K562 (cell line): ENCODE measurements at regions not wholly inside any gene's neighbourhood (a gene's known extent, or its start where the extent isn't known, plus 50 kb on each side); places are given as distances from the start of the nearest gene placed in this dataset.

Experiments used
- ATAC-seq: fragments of 200-7000 bp; cut with Tn5 transposase; 3 replicates; pipeline ENCODE4 v1.9.1; 2020; ENCODE audit warnings: moderate library complexity
- BruUV-seq: library from RNA; stranded (reverse); fragments of 400-500 nt; replicated peaks from 2 replicates; lab custom pipeline; 2021; lab: Mats Ljungman, UMichigan
- CTCF ChIA-PET: fragments of 300-600 bp; formaldehyde crosslinking; extraction: SDS; loops from one replicate; lab custom pipeline; 2021; ENCODE audit warnings: low intra/inter-chr PET ratio; lab: Yijun Ruan, JAX
- POLR2A ChIA-PET: fragments of 300-600, 350-650 bp; sonication (Branson Sonifier 250); formaldehyde crosslinking; extraction: SDS; loops from one replicate; lab custom pipeline; 2021; ENCODE audit warnings: antibody characterized with exemption, inconsistent platforms; lab: Yijun Ruan, JAX
- DNase-seq, 4 experiments: peaks; one replicate each; pipeline versions ENCODE4 v3.0.0 to v3.0.0-alpha.2; 2011 to 2018; ENCODE audit warnings: low spot score in 3 of 4, mixed read lengths in 3 of 4; ENCODE audit errors: extremely low read depth in 1 of 4
- FAIRE-seq: peaks from 2 replicates; lab custom pipeline; 2011; peaks lifted over from hg19 to GRCh38; lab: Jason Lieb, UNC
- H2AFZ ChIP-seq: 2 replicates; pipeline ENCODE4 v1.6.0; 2011; ENCODE audit warnings: low read depth, low read length, control low read depth, inconsistent platforms
- H3K27ac ChIP-seq: fragments of 200-600 bp; 3 replicates; pipeline ENCODE4 v1.8.0; 2011; ENCODE audit warnings: low read depth, mild to moderate bottlenecking, control low read depth, inconsistent platforms, low read length, moderate library complexity, mixed read lengths; ENCODE audit errors: extremely low read depth
- H3K27me3 ChIP-seq, 2 experiments: fragments of 300-600 bp in 1 of 2; 2 replicates in 1 of 2; 3 replicates in 1 of 2; pipeline versions ENCODE4 v1.6.0 to v1.8.0; 2011; ENCODE audit warnings: inconsistent platforms in 2 of 2, low read length in 2 of 2, mild to moderate bottlenecking in 1 of 2, mixed read lengths in 1 of 2, moderate library complexity in 1 of 2; ENCODE audit not compliant: control insufficient read depth in 2 of 2, insufficient read depth in 2 of 2
- H3K36me3 ChIP-seq: fragments of 300-600 bp; 3 replicates; pipeline ENCODE4 v1.8.0; 2011; ENCODE audit warnings: mild to moderate bottlenecking, low read length, inconsistent platforms; ENCODE audit not compliant: control insufficient read depth, insufficient read depth
- H3K4me1 ChIP-seq, 2 experiments: fragments of 200-600 bp in 1 of 2; replicated peaks in 1 of 2; 2 replicates in 1 of 2; 3 replicates in 1 of 2; pipeline versions ENCODE4 v1.5.1 to v1.8.0; 2011; ENCODE audit warnings: inconsistent platforms in 2 of 2, low read length in 2 of 2, mild to moderate bottlenecking in 1 of 2, mixed read lengths in 1 of 2, moderate library complexity in 1 of 2; ENCODE audit not compliant: control insufficient read depth in 2 of 2, insufficient read depth in 2 of 2
- H3K4me2 ChIP-seq: 2 replicates; pipeline ENCODE4 v1.6.1; 2011; ENCODE audit warnings: low read length, control low read depth, inconsistent platforms, mixed read lengths; ENCODE audit not compliant: insufficient read depth
- H3K4me3 ChIP-seq: fragments of 200-600 bp; sonication (generic), shearing (Covaris generic); 2 replicates; pipeline ENCODE4 v1.5.1; 2016; ENCODE audit warnings: control low read depth, inconsistent platforms
- H3K79me2 ChIP-seq: fragments of 200-600 bp; 3 replicates; pipeline ENCODE4 v1.8.0; 2011; ENCODE audit warnings: low read length, inconsistent platforms; ENCODE audit not compliant: control insufficient read depth, insufficient read depth
- H3K9ac ChIP-seq, 2 experiments: 2 replicates each; pipeline versions ENCODE4 v1.6.0 to v1.6.1; 2011; ENCODE audit warnings: low read depth in 2 of 2, low read length in 2 of 2, control low read depth in 1 of 2, inconsistent platforms in 1 of 2, mild to moderate bottlenecking in 1 of 2, mixed read lengths in 1 of 2; ENCODE audit not compliant: insufficient read depth in 1 of 2
- H3K9me1 ChIP-seq: one replicate; pipeline ENCODE4 v1.6.0; 2011; ENCODE audit warnings: inconsistent platforms, mild to moderate bottlenecking, low read length, moderate library complexity; ENCODE audit not compliant: control insufficient read depth, insufficient read depth
- H3K9me3 ChIP-seq: replicated peaks from 2 replicates; pipeline ENCODE4 v1.5.1; 2011; ENCODE audit warnings: low read depth, low read length, inconsistent platforms; ENCODE audit not compliant: control insufficient read depth, insufficient read depth
- H4K20me1 ChIP-seq: replicated peaks from 2 replicates; pipeline ENCODE4 v1.6.1; 2011; ENCODE audit warnings: low read length, inconsistent platforms, mixed read lengths; ENCODE audit not compliant: control insufficient read depth, insufficient read depth
- MECOM ChIP-seq: fragments of 250-450 bp; sonication (Bioruptor Pico); IDR thresholded peaks from 2 replicates; pipeline ENCODE4 v1.8.0; 2022; ENCODE audit warnings: inconsistent platforms
- NCOA2 ChIP-seq, 2 experiments: fragments of 450-650 bp; IDR thresholded peaks; 2 replicates each; pipeline ENCODE4 v1.6.1; 2018; ENCODE audit warnings: mild to moderate bottlenecking in 2 of 2, moderate library complexity in 1 of 2; ENCODE audit not compliant: partially characterized antibody in 2 of 2
- POLR2AphosphoS2 ChIP-seq: IDR thresholded peaks from 2 replicates; pipeline ENCODE4 v1.6.1; 2012; ENCODE audit warnings: low read length, improper control_type of control experiment
- SMAD3 ChIP-seq: fragments of 450-650 bp; formaldehyde crosslinking; conservative IDR thresholded peaks from 2 replicates; pipeline ENCODE4 v1.4.0; 2020; ENCODE audit warnings: mild to moderate bottlenecking
- ZNF175 ChIP-seq: fragments of 200-800 bp; sonication (Bioruptor generic); IDR thresholded peaks from 2 replicates; pipeline ENCODE4 v1.6.1; 2016; ENCODE audit warnings: low read depth, mild to moderate bottlenecking, missing genetic modification characterization, missing compliant biosample characterization
- ZNF584 ChIP-seq: fragments of 200-800 bp; sonication (Bioruptor generic); IDR thresholded peaks from 2 replicates; pipeline ENCODE4 v1.6.1; 2016; ENCODE audit warnings: low read depth, mild to moderate bottlenecking, missing genetic modification characterization, missing compliant biosample characterization
- ZNF609 ChIP-seq: sonication (generic); formaldehyde crosslinking; IDR thresholded peaks from 2 replicates; pipeline ENCODE4 v1.8.1; 2023; ENCODE audit warnings: missing genetic modification reagents, mild to moderate bottlenecking, borderline replicate concordance
- WGBS: fragments of 100-300 bp; shearing (Covaris generic); methylation state at CpG from one replicate; pipeline ENCODE4 v1.1.6; 2016; ENCODE audit warnings: low coverage, mixed read lengths; ENCODE audit not compliant: insufficient coverage; ENCODE audit errors: missing lambda C conversion rate; 5-methylcytosine and 5-hydroxymethylcytosine counted together
- in situ Hi-C: fragments of 300-500 bp; cut with MboI; formaldehyde crosslinking; loops from 4 replicates; pipeline ENCODE4 v1.15.0; 2018; ENCODE audit warnings: inconsistent platforms, mixed read lengths
- intact Hi-C: fragments of 100-400 bp; cut with micrococcal nuclease; formaldehyde crosslinking; loops from 2 replicates; pipeline ENCODE4 v1.14.2; 2022
- TF ChIP-seq, protein P1 (sequence below): fragments of 450-650 bp; formaldehyde crosslinking; IDR thresholded peaks from 2 replicates; pipeline ENCODE4 v1.4.0; 2020; ENCODE audit warnings: mild to moderate bottlenecking, mixed read lengths

DNA sequence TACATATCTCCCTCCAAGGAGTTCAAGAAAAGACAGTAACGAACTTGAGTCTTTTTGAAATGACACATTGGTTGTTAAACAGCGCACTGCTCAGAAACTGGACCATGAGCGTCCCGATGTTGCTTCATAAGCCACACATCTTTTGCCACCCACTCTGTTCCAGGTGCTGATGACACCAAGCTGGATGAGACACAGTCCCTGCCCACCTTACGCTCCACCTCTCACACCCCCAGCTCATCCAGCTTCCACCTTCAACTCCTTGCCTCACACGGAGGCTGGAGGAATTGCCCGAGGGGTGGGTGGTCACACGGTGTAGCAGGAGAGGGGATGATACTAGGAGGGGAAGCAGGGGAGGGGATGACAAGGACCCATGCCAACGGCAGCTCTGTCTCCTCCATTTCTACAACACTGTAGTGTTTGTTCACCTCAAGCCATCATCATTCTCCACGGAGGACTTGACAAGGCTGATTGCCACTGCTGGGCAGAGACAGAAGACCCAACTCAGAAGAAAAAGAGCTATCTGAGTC is 148.5 kb upstream of the TNR start:
- H3K36me3 ChIP-seq, result no peaks in the 10 kb centered on the region
- H3K9me3 ChIP-seq, result no peaks in the 10 kb centered on the region
- in situ Hi-C loops, result no loop called here
- CTCF ChIA-PET, result no interaction called here
- H3K79me2 ChIP-seq, result no peaks in the 10 kb centered on the region
- ATAC-seq (no peak), FAIRE-seq (no peak), DNase-seq (no peak)
- no peaks in the 10 kb centered on the region; the same call in 1 of the 2 replicates for H4K20me1 ChIP-seq
- POLR2A ChIA-PET, result interaction anchor here (0.7 kb wide), 1 partner anchor 16 kb away, joined by 3 read pairs; no protein-coding TSS in a partner anchor
- no peak overlapping the region for H3K4me3 ChIP-seq
- peaks cover 15 to 42% of the 10 kb centered on the region in 2 experiments; a peak in 4 of 5 replicates for H3K27me3 ChIP-seq
- H3K4me1 ChIP-seq, result peaks cover 10 to 12% of the 10 kb centered on the region in 2 experiments; a peak in 4 of 5 replicates
- no peak overlapping the region for H2AFZ ChIP-seq
- peak overlapping the region; percentile 4; the same call in 1 of the 2 replicates for H3K4me2 ChIP-seq
- BruUV-seq, result no TSS peak
- H3K9ac ChIP-seq, result no peak overlapping the region
- 7% methylated on average over 10 of the region's 10 CpGs for WGBS
- no peak for TF ChIP-seq NCOA2 (IDR thresholded peaks at IDR 0.05; ENCODE audit: partially characterized antibody in 2 of 2)
- no peak for TF ChIP-seq ZNF175 (CRISPR knock-in tag)
- no peak for TF ChIP-seq MECOM
- no peak for TF ChIP-seq SMAD3 (CRISPR knock-in tag)
- TF ChIP-seq ZNF584 (CRISPR knock-in tag), result no peak
- no peaks in the 10 kb centered on the region for H3K9me1 ChIP-seq
- no peak overlapping the region for H3K27ac ChIP-seq
- intact Hi-C loops, result no loop called here

- H3K4me2 ChIP-seq, result no peak overlapping the region
- intact Hi-C loops (no loop called here), in situ Hi-C loops (no loop called here)
- no peaks in the 10 kb centered on the region for H3K36me3 ChIP-seq
- 0 out of 2 replicates have a peak overlapping the region, but pooled peaks have one; percentile 1 for H2AFZ ChIP-seq
- FAIRE-seq (no peak), DNase-seq (no peak), ATAC-seq (no peak)
- 8% methylated on average over 7 of the region's 7 CpGs for WGBS
- no peak overlapping the region for H3K4me3 ChIP-seq
- no peak overlapping the region for H3K27ac ChIP-seq
- H3K9me3 ChIP-seq, result no peaks in the 10 kb centered on the region
- H3K9ac ChIP-seq, result no peak overlapping the region
- no TSS peak for BruUV-seq
- H3K27me3 ChIP-seq, result peaks cover 15 to 46% of the 10 kb centered on the region in 2 experiments; a peak in 4 of 5 replicates
- H3K79me2 ChIP-seq, result no peaks in the 10 kb centered on the region
- no peaks in the 10 kb centered on the region; the same call in 1 of the 2 replicates for H4K20me1 ChIP-seq
- POLR2A ChIA-PET, result interaction anchor here (0.7 kb wide), 1 partner anchor 60 kb away, joined by 3 read pairs; no protein-coding TSS in a partner anchor
- no peak for TF ChIP-seq POLR2AphosphoS2
- TF ChIP-seq ZNF609 (CRISPR knock-in tag), result no peak
- TF ChIP-seq, protein P1, sequence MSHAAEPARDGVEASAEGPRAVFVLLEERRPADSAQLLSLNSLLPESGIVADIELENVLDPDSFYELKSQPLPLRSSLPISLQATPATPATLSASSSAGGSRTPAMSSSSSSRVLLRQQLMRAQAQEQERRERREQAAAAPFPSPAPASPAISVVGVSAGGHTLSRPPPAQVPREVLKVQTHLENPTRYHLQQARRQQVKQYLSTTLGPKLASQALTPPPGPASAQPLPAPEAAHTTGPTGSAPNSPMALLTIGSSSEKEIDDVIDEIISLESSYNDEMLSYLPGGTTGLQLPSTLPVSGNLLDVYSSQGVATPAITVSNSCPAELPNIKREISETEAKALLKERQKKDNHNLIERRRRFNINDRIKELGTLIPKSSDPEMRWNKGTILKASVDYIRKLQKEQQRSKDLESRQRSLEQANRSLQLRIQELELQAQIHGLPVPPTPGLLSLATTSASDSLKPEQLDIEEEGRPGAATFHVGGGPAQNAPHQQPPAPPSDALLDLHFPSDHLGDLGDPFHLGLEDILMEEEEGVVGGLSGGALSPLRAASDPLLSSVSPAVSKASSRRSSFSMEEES (CRISPR knock-in tag), result peak; percentile 28; the same call in 1 of the 2 replicates
- CTCF ChIA-PET, result no interaction called here
- H3K9me1 ChIP-seq, result no peaks in the 10 kb centered on the region
- H3K4me1 ChIP-seq, result peaks cover 10 to 12% of the 10 kb centered on the region in 2 experiments; a peak in 4 of 5 replicates
Observed at GRCh38 chr1:175890958-175891357, 147.6 kb upstream of the TNR start.
